ENCODE measurements at regions not wholly inside any gene's neighbourhood (a gene's known extent, or its start where the extent isn't known, plus 50 kb on each side); places are given as distances from the start of the nearest gene placed in this dataset.

GRCh38 chr14:65860956-65861611, 448.6 kb downstream of the FUT8 start:
- ChIA-PET POLR2A (no interaction called here), CTCF (interaction anchor here (0.6 kb wide), 1 partner anchor 41 kb away, joined by 4 read pairs; no protein-coding TSS in a partner anchor)

GRCh38 chr14:65864549-65864948, 452.0 kb downstream of the FUT8 start:
- ChIA-PET POLR2A (no interaction called here), CTCF (interaction anchor here (0.6 kb wide), 1 partner anchor 434 kb away, joined by 3 read pairs; no protein-coding TSS in a partner anchor)

GRCh38 chr14:65864984-65865383, 452.5 kb downstream of the FUT8 start:
- CTCF ChIA-PET = interaction anchor here (0.7 kb wide), 1 partner anchor 268 kb away, joined by 4 read pairs; no protein-coding TSS in a partner anchor

GRCh38 chr14:65866448-65866847, 453.9 kb downstream of the FUT8 start:
- CTCF ChIA-PET = no interaction called here
- POLR2A ChIA-PET = no interaction called here

More at GRCh38 chr14:65864984-65865383, 452.5 kb downstream of the FUT8 start:
- POLR2A ChIA-PET = no interaction called here

- POLR2A ChIA-PET = no interaction called here
- CTCF ChIA-PET = no interaction called here
Measured at GRCh38 chr14:65866886-65867285, 454.4 kb downstream of the FUT8 start.

- POLR2A ChIA-PET = no interaction called here
- CTCF ChIA-PET = no interaction called here
Measured at GRCh38 chr14:65867333-65867732, 454.8 kb downstream of the FUT8 start.

- ChIA-PET CTCF (no interaction called here), POLR2A (no interaction called here)
Measured at GRCh38 chr14:65872536-65872935, 460.0 kb downstream of the FUT8 start.

GRCh38 chr14:65877166-65877565, 464.6 kb downstream of the FUT8 start:
- POLR2A ChIA-PET = no interaction called here
- CTCF ChIA-PET = no interaction called here

GRCh38 chr14:65877624-65878023, 465.1 kb downstream of the FUT8 start:
- ChIA-PET CTCF (no interaction called here), POLR2A (no interaction called here)

GRCh38 chr14:65878586-65878985, 466.1 kb downstream of the FUT8 start:
- CTCF ChIA-PET = no interaction called here

GRCh38 chr14:65879248-65880009, 466.9 kb downstream of the FUT8 start:
- ChIA-PET CTCF (interaction anchor here (0.9 kb wide), 1 partner anchor 55 kb away, joined by 3 read pairs; no protein-coding TSS in a partner anchor), POLR2A (no interaction called here)

More at GRCh38 chr14:65878586-65878985, 466.1 kb downstream of the FUT8 start:
- POLR2A ChIA-PET = no interaction called here

GRCh38 chr14:65880507-65880906, 468.0 kb downstream of the FUT8 start:
- ChIA-PET POLR2A (no interaction called here), CTCF (no interaction called here)

- POLR2A ChIA-PET = no interaction called here
- CTCF ChIA-PET = no interaction called here
Measured at GRCh38 chr14:65881642-65882041, 469.1 kb downstream of the FUT8 start.

- CTCF ChIA-PET = no interaction called here
- POLR2A ChIA-PET = no interaction called here
Measured at GRCh38 chr14:65888677-65889076, 476.1 kb downstream of the FUT8 start.

- CTCF ChIA-PET = no interaction called here
- POLR2A ChIA-PET = no interaction called here
Measured at GRCh38 chr14:65892315-65892714, 479.8 kb downstream of the FUT8 start.

- ChIA-PET CTCF (no interaction called here), POLR2A (interaction anchor here (0.6 kb wide), 1 partner anchor 484 kb away, joined by 6 read pairs; no protein-coding TSS in a partner anchor)
Measured at GRCh38 chr14:65900164-65900563, 487.6 kb downstream of the FUT8 start.

GRCh38 chr14:65901595-65901994, 489.1 kb downstream of the FUT8 start:
- POLR2A ChIA-PET = no interaction called here
- CTCF ChIA-PET = no interaction called here

GRCh38 chr14:65904988-65905387, 492.5 kb downstream of the FUT8 start:
- ChIA-PET CTCF (no interaction called here), POLR2A (no interaction called here)

- POLR2A ChIA-PET = no interaction called here
- CTCF ChIA-PET = no interaction called here
Measured at GRCh38 chr14:65906344-65906743, 493.8 kb downstream of the FUT8 start.

- CTCF ChIA-PET = no interaction called here
- POLR2A ChIA-PET = no interaction called here
Measured at GRCh38 chr14:65906948-65907347, 494.4 kb downstream of the FUT8 start.

- CTCF ChIA-PET = interaction anchor here (0.7 kb wide), 1 partner anchor 43 kb away, joined by 4 read pairs; no protein-coding TSS in a partner anchor
- POLR2A ChIA-PET = no interaction called here
Measured at GRCh38 chr14:65910108-65910786, 497.7 kb downstream of the FUT8 start.

Data from activated CD8-positive, alpha-beta memory T cell treated with anti-CD3 and anti-CD28 coated beads for 36 hours (primary cell).